ENCODE measurements at regions not wholly inside any gene's neighbourhood (a gene's known extent, or its start where the extent isn't known, plus 50 kb on each side); places are given as distances from the start of the nearest gene placed in this dataset.

- TF ChIP-seq, protein P1, sequence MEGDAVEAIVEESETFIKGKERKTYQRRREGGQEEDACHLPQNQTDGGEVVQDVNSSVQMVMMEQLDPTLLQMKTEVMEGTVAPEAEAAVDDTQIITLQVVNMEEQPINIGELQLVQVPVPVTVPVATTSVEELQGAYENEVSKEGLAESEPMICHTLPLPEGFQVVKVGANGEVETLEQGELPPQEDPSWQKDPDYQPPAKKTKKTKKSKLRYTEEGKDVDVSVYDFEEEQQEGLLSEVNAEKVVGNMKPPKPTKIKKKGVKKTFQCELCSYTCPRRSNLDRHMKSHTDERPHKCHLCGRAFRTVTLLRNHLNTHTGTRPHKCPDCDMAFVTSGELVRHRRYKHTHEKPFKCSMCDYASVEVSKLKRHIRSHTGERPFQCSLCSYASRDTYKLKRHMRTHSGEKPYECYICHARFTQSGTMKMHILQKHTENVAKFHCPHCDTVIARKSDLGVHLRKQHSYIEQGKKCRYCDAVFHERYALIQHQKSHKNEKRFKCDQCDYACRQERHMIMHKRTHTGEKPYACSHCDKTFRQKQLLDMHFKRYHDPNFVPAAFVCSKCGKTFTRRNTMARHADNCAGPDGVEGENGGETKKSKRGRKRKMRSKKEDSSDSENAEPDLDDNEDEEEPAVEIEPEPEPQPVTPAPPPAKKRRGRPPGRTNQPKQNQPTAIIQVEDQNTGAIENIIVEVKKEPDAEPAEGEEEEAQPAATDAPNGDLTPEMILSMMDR (conservative IDR thresholded peaks at IDR 0.05; ENCODE audit: low read depth, low read length), result no peak
- no peak for TF ChIP-seq EZH2 (IDR thresholded peaks at IDR 0.05; ENCODE audit: borderline replicate concordance, low read depth, low read length, poor library complexity, severe bottlenecking)
These were observed 176.1 kb upstream of the CDC14C start for GRCh38 chr7:48748081-48748833.
